Muscle layer of duodenum (tissue), 2 donors: ENCODE measurements at regions not wholly inside any gene's neighbourhood (a gene's known extent, or its start where the extent isn't known, plus 50 kb on each side); places are given as distances from the start of the nearest gene placed in this dataset.
"Not testable (repeated sequence)": the region's sequence is repeated elsewhere in the genome, so short reads cannot be mapped to it uniquely, and the experiment has no call there.

Source experiments
- H3K27ac ChIP-seq: one replicate; pipeline ENCODE4 v1.7.0; 2013; ENCODE audit warnings: mild to moderate bottlenecking, low read length
- H3K27me3 ChIP-seq: one replicate; pipeline ENCODE4 v1.7.0; 2013; ENCODE audit warnings: low read depth, mild to moderate bottlenecking, control low read depth, low read length
- H3K36me3 ChIP-seq, 2 donors: one replicate each; pipeline ENCODE4 v1.7.0; 2013; ENCODE audit warnings: low read length in 2 of 2, control low read depth in 1 of 2, mild to moderate bottlenecking in 1 of 2; ENCODE audit not compliant: insufficient read depth in 2 of 2, control insufficient read depth in 1 of 2
- H3K4me1 ChIP-seq, 2 donors: one replicate each; pipeline ENCODE4 v1.7.0; 2013; ENCODE audit warnings: low read length in 2 of 2, mild to moderate bottlenecking in 2 of 2, control low read depth in 1 of 2, moderate library complexity in 1 of 2; ENCODE audit not compliant: insufficient read depth in 2 of 2, control insufficient read depth in 1 of 2
- H3K4me3 ChIP-seq, 2 donors: one replicate each; pipeline ENCODE4 v1.7.0; 2013; ENCODE audit warnings: low read length in 2 of 2, low read depth in 1 of 2, mild to moderate bottlenecking in 1 of 2
- H3K9me3 ChIP-seq, 2 donors: one replicate each; pipeline ENCODE4 v1.7.0; 2013; ENCODE audit warnings: low read length in 2 of 2, control low read depth in 1 of 2, mild to moderate bottlenecking in 1 of 2; ENCODE audit not compliant: control insufficient read depth in 1 of 2
- donor health status: healthy.

- H3K4me3 ChIP-seq = no peak overlapping the region
- H3K4me1 ChIP-seq = no peaks in the 10 kb centered on the region
- H3K9me3 ChIP-seq = no peaks in the 10 kb centered on the region
These were observed 617.1 kb upstream of the ZFP42 start for GRCh38 chr4:187378441-187378840.

DNA sequence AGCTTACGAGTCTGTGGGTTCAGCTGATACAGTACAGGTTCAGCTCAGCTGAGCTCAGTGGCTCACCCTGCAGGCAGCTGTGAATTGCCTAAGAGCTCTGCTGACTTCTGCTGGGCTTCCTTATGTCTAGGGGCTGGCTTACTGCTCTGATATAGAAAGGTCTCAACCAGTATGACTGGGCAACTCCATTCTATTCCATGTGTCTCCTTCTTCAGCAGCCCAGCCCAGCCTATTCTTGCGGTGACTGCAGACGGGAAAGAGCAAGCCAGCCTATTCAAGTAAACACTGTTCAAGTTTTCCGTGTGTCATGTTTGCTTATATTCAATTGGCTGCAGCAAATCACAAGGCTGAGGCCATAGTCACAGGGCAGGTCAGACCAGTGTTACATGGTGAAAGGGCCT is 615.4 kb upstream of the ZFP42 start:
- H3K4me1 ChIP-seq = no peaks in the 10 kb centered on the region
- H3K27ac ChIP-seq = no peak overlapping the region
- H3K4me3 ChIP-seq = no peak overlapping the region
- no peaks in the 10 kb centered on the region for H3K27me3 ChIP-seq
- H3K9me3 ChIP-seq = no peaks in the 10 kb centered on the region
- H3K36me3 ChIP-seq = no peaks in the 10 kb centered on the region

More at GRCh38 chr4:187378441-187378840, 617.1 kb upstream of the ZFP42 start:
- no peaks in the 10 kb centered on the region for H3K36me3 ChIP-seq
- no peaks in the 10 kb centered on the region for H3K27me3 ChIP-seq
- H3K27ac ChIP-seq = no peak overlapping the region

DNA sequence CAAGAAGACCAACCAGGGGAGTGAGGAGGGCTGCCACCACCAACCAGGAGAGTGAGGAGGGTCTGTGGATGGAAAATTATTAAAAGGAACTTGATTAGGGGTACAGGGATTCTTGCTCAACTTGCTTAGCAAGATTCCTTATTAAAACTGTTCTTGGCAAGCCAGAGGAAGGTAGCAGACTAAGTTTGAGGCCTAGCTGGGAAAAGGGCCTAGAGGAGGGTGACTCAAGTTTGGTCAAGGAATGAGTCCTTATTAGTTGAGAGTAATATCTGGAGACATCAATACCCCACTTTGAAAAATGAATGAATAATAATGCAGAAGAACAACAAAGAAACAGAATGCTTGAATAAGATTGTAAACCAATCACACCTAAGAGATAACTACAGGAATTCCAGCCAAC is 612.4 kb upstream of the ZFP42 start:
- no peak overlapping the region for H3K27ac ChIP-seq
- no peak overlapping the region for H3K4me3 ChIP-seq
- no peaks in the 10 kb centered on the region for H3K36me3 ChIP-seq
- no peaks in the 10 kb centered on the region for H3K9me3 ChIP-seq
- H3K27me3 ChIP-seq = no peaks in the 10 kb centered on the region
- H3K4me1 ChIP-seq = no peaks in the 10 kb centered on the region

- H3K4me1 ChIP-seq = no peaks in the 10 kb centered on the region
- no peaks in the 10 kb centered on the region for H3K36me3 ChIP-seq
- H3K27me3 ChIP-seq = no peaks in the 10 kb centered on the region
- no peaks in the 10 kb centered on the region for H3K9me3 ChIP-seq
- no peak overlapping the region for H3K4me3 ChIP-seq
- H3K27ac ChIP-seq = no peak overlapping the region
These were observed 607.8 kb upstream of the ZFP42 start for GRCh38 chr4:187387739-187388138.

- Histone ChIP-seq H3K4me1 (no peaks in the 10 kb centered on the region), H3K27ac (no peak overlapping the region), H3K9me3 (no peaks in the 10 kb centered on the region), H3K4me3 (no peak overlapping the region), H3K27me3 (no peaks in the 10 kb centered on the region), H3K36me3 (no peaks in the 10 kb centered on the region)
These were observed 606.2 kb upstream of the ZFP42 start for GRCh38 chr4:187389420-187389819.

DNA sequence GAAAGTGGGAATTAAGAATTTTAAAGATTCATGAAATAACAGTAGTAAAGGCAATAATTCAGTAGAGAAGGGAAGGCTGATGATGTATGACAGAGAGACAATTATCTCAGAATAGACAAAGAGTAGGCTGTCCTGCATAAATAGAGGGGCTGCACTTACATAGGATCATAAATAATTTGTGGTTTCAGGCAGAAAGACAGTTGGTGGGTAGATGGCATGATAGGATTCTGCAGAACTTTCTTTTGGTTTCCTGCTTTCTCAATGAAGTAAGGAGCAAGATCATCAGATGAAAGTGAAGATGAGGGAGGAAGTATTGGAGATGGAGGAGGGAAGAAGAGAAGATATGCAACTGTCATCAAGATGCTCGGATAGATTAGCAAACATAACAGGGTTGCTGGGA is 604.9 kb upstream of the ZFP42 start:
- Histone ChIP-seq H3K9me3 (no peaks in the 10 kb centered on the region), H3K27ac (no peak overlapping the region), H3K4me1 (no peaks in the 10 kb centered on the region), H3K4me3 (no peak overlapping the region), H3K36me3 (no peaks in the 10 kb centered on the region), H3K27me3 (no peaks in the 10 kb centered on the region)

GRCh38 chr4:187393531-187394344 is 601.8 kb upstream of the ZFP42 start:
- Histone ChIP-seq H3K4me1 (no peaks in the 10 kb centered on the region), H3K4me3 (no peak overlapping the region), H3K9me3 (no peaks in the 10 kb centered on the region), H3K27ac (no peak overlapping the region), H3K27me3 (no peaks in the 10 kb centered on the region), H3K36me3 (no peaks in the 10 kb centered on the region)

DNA sequence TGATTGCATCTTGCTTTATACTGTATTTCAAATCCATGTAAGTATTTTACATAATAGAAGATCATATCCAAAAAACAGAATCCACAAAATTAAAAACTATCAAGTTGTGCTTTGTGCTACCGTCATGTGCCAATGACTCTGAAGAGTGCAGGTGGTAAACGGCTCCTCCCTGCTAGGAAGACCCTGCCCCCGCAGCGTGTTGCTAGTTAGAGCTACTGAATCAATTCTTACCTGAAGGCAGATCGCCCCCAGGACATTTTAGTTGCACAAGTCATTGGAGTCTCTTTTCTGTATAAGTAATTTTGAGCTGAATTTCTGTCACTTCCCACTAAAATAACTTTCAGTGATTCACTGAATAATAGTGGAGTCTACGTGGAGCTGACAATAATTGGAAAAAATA is 599.5 kb upstream of the ZFP42 start:
- Histone ChIP-seq H3K27ac (no peak overlapping the region), H3K9me3 (no peaks in the 10 kb centered on the region), H3K4me3 (no peak overlapping the region), H3K27me3 (no peaks in the 10 kb centered on the region), H3K36me3 (no peaks in the 10 kb centered on the region), H3K4me1 (no peaks in the 10 kb centered on the region)

- H3K27me3 ChIP-seq, H3K4me1 ChIP-seq, H3K9me3 ChIP-seq, H3K27ac ChIP-seq, H3K4me3 ChIP-seq, H3K36me3 ChIP-seq: not testable (repeated sequence)
These were observed 587.1 kb upstream of the ZFP42 start for GRCh38 chr4:187408447-187408846.

- peaks cover 0 to 3% of the 10 kb centered on the region in 2 donors for H3K9me3 ChIP-seq
- H3K36me3 ChIP-seq = no peaks in the 10 kb centered on the region
- no peaks in the 10 kb centered on the region for H3K4me1 ChIP-seq
- H3K27ac ChIP-seq = no peak overlapping the region
- H3K4me3 ChIP-seq = no peak overlapping the region
- H3K27me3 ChIP-seq = no peaks in the 10 kb centered on the region
These were observed 581.8 kb upstream of the ZFP42 start for GRCh38 chr4:187413564-187414358.

DNA sequence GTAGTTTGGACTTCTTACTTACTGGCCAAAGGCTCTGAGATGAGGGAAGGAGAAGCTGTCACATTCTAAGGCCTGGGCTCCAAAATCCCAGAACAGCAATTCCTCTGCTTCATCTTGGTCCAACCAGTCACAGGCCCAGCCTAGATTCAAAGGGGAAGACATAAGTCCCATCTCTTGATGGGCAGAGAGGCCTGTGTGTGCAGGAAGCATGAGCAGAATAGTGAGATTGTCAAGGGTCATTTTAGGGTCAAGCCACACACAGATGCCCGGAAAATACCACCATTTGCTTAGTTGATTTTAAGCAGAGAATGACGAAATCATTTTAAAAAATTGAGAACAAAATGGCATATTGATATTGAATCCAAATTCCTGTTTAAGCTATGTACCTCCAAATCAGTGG is 580.9 kb upstream of the ZFP42 start:
- H3K4me3 ChIP-seq = no peak overlapping the region
- no peak overlapping the region for H3K27ac ChIP-seq
- no peaks in the 10 kb centered on the region for H3K4me1 ChIP-seq
- no peaks in the 10 kb centered on the region for H3K36me3 ChIP-seq
- peaks cover 0 to 3% of the 10 kb centered on the region in 2 donors for H3K9me3 ChIP-seq
- H3K27me3 ChIP-seq = no peaks in the 10 kb centered on the region
